GM12878 (cell line): ENCODE measurements at regions not wholly inside any gene's neighbourhood (a gene's known extent, or its start where the extent isn't known, plus 50 kb on each side); places are given as distances from the start of the nearest gene placed in this dataset.

Source experiments
- ATAC-seq: fragments of 200-7000 bp; cut with Tn5 transposase; 3 replicates; pipeline ENCODE4 v1.9.1; 2020; ENCODE audit warnings: mild to moderate bottlenecking, moderate library complexity
- BruUV-seq: library from RNA; stranded (reverse); fragments of 400-500 nt; replicated peaks from 2 replicates; lab custom pipeline; 2021; lab: Mats Ljungman, UMichigan
- CTCF ChIA-PET: fragments of 300-600 bp; sonication (Branson Sonifier 250); formaldehyde crosslinking; extraction: SDS; loops from one replicate; lab custom pipeline; 2021; ENCODE audit warnings: inconsistent platforms; lab: Yijun Ruan, JAX
- POLR2A ChIA-PET: fragments of 350-600 bp; formaldehyde crosslinking; extraction: SDS; loops from one replicate; lab custom pipeline; 2021; ENCODE audit warnings: inconsistent platforms; lab: Charles Lee
- RAD21 ChIA-PET: fragments of 300-600 bp; sonication (Branson Sonifier 250); formaldehyde crosslinking; loops from one replicate; lab custom pipeline; 2023; ENCODE audit warnings: antibody characterized with exemption; ENCODE audit not compliant: unreplicated experiment; lab: Charles Lee
- SMC1A ChIA-PET: fragments of 300-600 bp; sonication (Branson Sonifier 250); formaldehyde crosslinking; loops from one replicate; lab custom pipeline; 2023; ENCODE audit not compliant: unreplicated experiment, uncharacterized antibody; lab: Charles Lee
- DNase-seq: peaks from one replicate; pipeline ENCODE4 v3.0.0-alpha.2; 2011; ENCODE audit warnings: low read depth, low spot score
- FAIRE-seq: peaks from 3 replicates; lab custom pipeline; 2011; peaks lifted over from hg19 to GRCh38; lab: Jason Lieb, UNC
- H2AFZ ChIP-seq: 2 replicates; pipeline ENCODE4 v1.6.0; 2011; ENCODE audit warnings: low read depth, low read length, control low read depth; ENCODE audit not compliant: control insufficient read depth
- H3K27ac ChIP-seq: 2 replicates; pipeline ENCODE4 v1.5.1; 2011; ENCODE audit warnings: control low read depth; ENCODE audit not compliant: control insufficient read depth, insufficient read depth
- H3K27me3 ChIP-seq, 2 experiments: replicated peaks in 1 of 2; 2 replicates each; pipeline versions ENCODE4 v1.6.0 to v1.6.1; 2011; ENCODE audit warnings: low read length in 1 of 2; ENCODE audit not compliant: control insufficient read depth in 2 of 2, insufficient read depth in 2 of 2
- H3K36me3 ChIP-seq, 2 experiments: 2 replicates each; pipeline ENCODE4 v1.5.1; 2011; ENCODE audit warnings: low read length in 1 of 2; ENCODE audit not compliant: control insufficient read depth in 2 of 2, insufficient read depth in 2 of 2
- H3K4me1 ChIP-seq: 2 replicates; pipeline ENCODE4 v1.6.1; 2011; ENCODE audit warnings: mild to moderate bottlenecking, low read length, moderate library complexity, mixed read lengths; ENCODE audit not compliant: control insufficient read depth, insufficient read depth
- H3K4me2 ChIP-seq: 2 replicates; pipeline ENCODE4 v1.6.0; 2011; ENCODE audit warnings: control low read depth; ENCODE audit not compliant: control insufficient read depth, insufficient read depth
- H3K4me3 ChIP-seq: fragments of 200-600 bp; sonication (generic); 2 replicates; pipeline ENCODE4 v1.5.1; 2016
- H3K79me2 ChIP-seq: 2 replicates; pipeline ENCODE4 v1.6.0; 2011; ENCODE audit warnings: low read length; ENCODE audit not compliant: control insufficient read depth, insufficient read depth
- H3K9ac ChIP-seq: 2 replicates; pipeline ENCODE4 v1.8.0; 2011; ENCODE audit warnings: low read length, control low read depth, mixed read lengths; ENCODE audit not compliant: control insufficient read depth, insufficient read depth
- H3K9me3 ChIP-seq: replicated peaks from 3 replicates; pipeline ENCODE4 v1.5.1; 2011; ENCODE audit warnings: mild to moderate bottlenecking, low read length; ENCODE audit not compliant: control insufficient read depth, insufficient read depth
- H4K20me1 ChIP-seq: 2 replicates; pipeline ENCODE4 v1.6.0; 2011; ENCODE audit not compliant: control insufficient read depth, insufficient read depth
- CEBPB ChIP-seq, 2 experiments: fragments of 150-350 bp in 1 of 2; IDR thresholded peaks; 2 replicates each; pipeline ENCODE4 v1.6.1; 2012 to 2014; ENCODE audit warnings: low read depth in 2 of 2, low read length in 2 of 2, borderline replicate concordance in 1 of 2, inconsistent platforms in 1 of 2
- CHD4 ChIP-seq: fragments of 200-600 bp; sonication (generic); IDR thresholded peaks from 2 replicates; pipeline ENCODE4 v1.6.1; 2016; ENCODE audit warnings: mild to moderate bottlenecking
- CREB1 ChIP-seq: IDR thresholded peaks from 2 replicates; pipeline ENCODE4 v1.6.1; 2012; ENCODE audit warnings: low read depth, mild to moderate bottlenecking, inconsistent platforms
- GATAD2B ChIP-seq: fragments of 450-650 bp; conservative IDR thresholded peaks from 2 replicates; pipeline ENCODE4 v1.6.1; 2017; ENCODE audit warnings: low read depth, mild to moderate bottlenecking, moderate library complexity
- HCFC1 ChIP-seq: fragments of 150-350 bp; IDR thresholded peaks from 2 replicates; pipeline ENCODE4 v1.6.1; 2014; ENCODE audit warnings: low read length
- MEF2B ChIP-seq: fragments of 450-650 bp; IDR thresholded peaks from 2 replicates; pipeline ENCODE4 v1.6.1; 2018; ENCODE audit warnings: mild to moderate bottlenecking, moderate library complexity; ENCODE audit not compliant: partially characterized antibody, poor library complexity, severe bottlenecking
- NFYB ChIP-seq: IDR thresholded peaks from 2 replicates; pipeline ENCODE4 v1.6.1; 2011; ENCODE audit warnings: low read depth, mild to moderate bottlenecking, low read length, improper control_type of control experiment, moderate library complexity; ENCODE audit not compliant: insufficient read depth
- POLR2AphosphoS2 ChIP-seq: IDR thresholded peaks from 2 replicates; pipeline ENCODE4 v1.6.1; 2011; ENCODE audit warnings: low read depth, mild to moderate bottlenecking, low read length, improper control_type of control experiment, moderate library complexity
- SIN3A ChIP-seq: IDR thresholded peaks from 2 replicates; pipeline ENCODE4 v1.6.1; 2012; ENCODE audit warnings: low read depth, low read length, improper control_type of control experiment
- YY1 ChIP-seq: IDR thresholded peaks from 2 replicates; pipeline ENCODE4 v1.6.1; 2011; ENCODE audit warnings: low read depth, mild to moderate bottlenecking, low read length
- ZNF622 ChIP-seq: fragments of 450-650 bp; IDR thresholded peaks from 2 replicates; pipeline ENCODE4 v1.6.1; 2017; ENCODE audit warnings: mild to moderate bottlenecking, inconsistent platforms
- WGBS: methylation state at CpG from one replicate; pipeline ENCODE4 v1.1.6; 2016; ENCODE audit warnings: low lambda C conversion rate; ENCODE audit not compliant: insufficient replicate concordance, insufficient coverage; ENCODE audit errors: missing lambda C conversion rate; 5-methylcytosine and 5-hydroxymethylcytosine counted together
- in situ Hi-C: fragments of 300-500 bp; cut with MboI; formaldehyde crosslinking; loops from 9 replicates; pipeline ENCODE4 v1.14.3; 2018; ENCODE audit warnings: mixed read lengths
- intact Hi-C: fragments of 100-400 bp; cut with micrococcal nuclease; formaldehyde crosslinking; loops from one replicate; pipeline ENCODE4 v1.14.2; 2022; ENCODE audit not compliant: unreplicated experiment
- TF ChIP-seq, protein P1 (sequence below): IDR thresholded peaks from 2 replicates; pipeline ENCODE4 v1.6.1; 2012; ENCODE audit warnings: low read depth, low read length, improper control_type of control experiment
- TF ChIP-seq, protein P2 (sequence below): IDR thresholded peaks from 2 replicates; pipeline ENCODE4 v1.6.1; 2012; ENCODE audit warnings: mild to moderate bottlenecking, low read depth, low read length
- TF ChIP-seq, protein P3 (sequence below): fragments of 450-650 bp; IDR thresholded peaks from 2 replicates; pipeline ENCODE4 v1.6.1; 2017; ENCODE audit warnings: borderline replicate concordance
- TF ChIP-seq, protein P4 (sequence below): fragments of 450-650 bp; IDR thresholded peaks from 2 replicates; pipeline ENCODE4 v1.6.1; 2018; ENCODE audit warnings: borderline replicate concordance, mild to moderate bottlenecking; ENCODE audit not compliant: partially characterized antibody
- TF ChIP-seq, protein P5 (sequence below): IDR thresholded peaks from 2 replicates; pipeline ENCODE4 v1.6.1; 2011; ENCODE audit warnings: mild to moderate bottlenecking, low read depth, low read length, moderate library complexity; ENCODE audit not compliant: insufficient replicate concordance

DNA sequence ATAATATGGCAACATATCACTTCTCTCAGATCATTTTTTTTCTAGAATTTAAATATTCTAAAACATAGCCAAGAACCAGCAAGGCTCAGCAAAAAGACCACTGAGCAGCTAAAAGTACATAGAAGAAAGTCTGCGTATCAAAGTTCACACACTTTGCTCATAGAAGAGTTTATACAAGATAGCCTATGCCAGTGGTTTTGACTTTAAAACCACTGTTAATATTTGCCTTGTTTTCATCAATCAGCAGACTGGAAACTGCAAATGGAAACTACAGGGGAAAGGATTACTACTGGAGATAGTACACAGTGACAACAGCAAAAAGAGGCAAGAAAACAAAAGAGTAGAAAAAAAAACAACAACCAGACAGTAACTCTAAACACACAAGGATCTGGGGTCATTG, 483.3 kb downstream of the ZSWIM6 start:
- BruUV-seq = no TSS peak
- ATAC-seq (no peak), DNase-seq (no peak), FAIRE-seq (no peak)
- H2AFZ ChIP-seq = no peak overlapping the region
- no peaks in the 10 kb centered on the region for H3K4me1 ChIP-seq
- no peaks in the 10 kb centered on the region for H3K9me3 ChIP-seq
- ChIA-PET SMC1A (no interaction called here), CTCF (no interaction called here), RAD21 (no interaction called here), POLR2A (no interaction called here)
- no peaks in the 10 kb centered on the region for H3K36me3 ChIP-seq
- H3K9ac ChIP-seq = no peak overlapping the region
- no peaks in the 10 kb centered on the region for H3K79me2 ChIP-seq
- in situ Hi-C loops = no loop called here
- H4K20me1 ChIP-seq = no peaks in the 10 kb centered on the region
- no peaks in the 10 kb centered on the region for H3K27me3 ChIP-seq
- H3K27ac ChIP-seq = no peak overlapping the region
- no peak overlapping the region for H3K4me2 ChIP-seq
- 40% methylated on average over 1 of the region's 1 CpG for WGBS
- H3K4me3 ChIP-seq = no peak overlapping the region
- intact Hi-C loops = no loop called here
- TF ChIP-seq, protein P1, sequence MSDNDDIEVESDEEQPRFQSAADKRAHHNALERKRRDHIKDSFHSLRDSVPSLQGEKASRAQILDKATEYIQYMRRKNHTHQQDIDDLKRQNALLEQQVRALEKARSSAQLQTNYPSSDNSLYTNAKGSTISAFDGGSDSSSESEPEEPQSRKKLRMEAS = no peak
- TF ChIP-seq SIN3A = no peak
- TF ChIP-seq ZNF622 = no peak
- TF ChIP-seq NFYB = no peak
- no peak for TF ChIP-seq GATAD2B
- no peak for TF ChIP-seq YY1
- no peak for TF ChIP-seq CEBPB (IDR thresholded peaks at IDR 0.05; ENCODE audit: borderline replicate concordance in 1 of 2, low read depth in 2 of 2, low read length in 2 of 2)
- TF ChIP-seq CREB1 = no peak
- no peak for TF ChIP-seq CHD4
- TF ChIP-seq, protein P2, sequence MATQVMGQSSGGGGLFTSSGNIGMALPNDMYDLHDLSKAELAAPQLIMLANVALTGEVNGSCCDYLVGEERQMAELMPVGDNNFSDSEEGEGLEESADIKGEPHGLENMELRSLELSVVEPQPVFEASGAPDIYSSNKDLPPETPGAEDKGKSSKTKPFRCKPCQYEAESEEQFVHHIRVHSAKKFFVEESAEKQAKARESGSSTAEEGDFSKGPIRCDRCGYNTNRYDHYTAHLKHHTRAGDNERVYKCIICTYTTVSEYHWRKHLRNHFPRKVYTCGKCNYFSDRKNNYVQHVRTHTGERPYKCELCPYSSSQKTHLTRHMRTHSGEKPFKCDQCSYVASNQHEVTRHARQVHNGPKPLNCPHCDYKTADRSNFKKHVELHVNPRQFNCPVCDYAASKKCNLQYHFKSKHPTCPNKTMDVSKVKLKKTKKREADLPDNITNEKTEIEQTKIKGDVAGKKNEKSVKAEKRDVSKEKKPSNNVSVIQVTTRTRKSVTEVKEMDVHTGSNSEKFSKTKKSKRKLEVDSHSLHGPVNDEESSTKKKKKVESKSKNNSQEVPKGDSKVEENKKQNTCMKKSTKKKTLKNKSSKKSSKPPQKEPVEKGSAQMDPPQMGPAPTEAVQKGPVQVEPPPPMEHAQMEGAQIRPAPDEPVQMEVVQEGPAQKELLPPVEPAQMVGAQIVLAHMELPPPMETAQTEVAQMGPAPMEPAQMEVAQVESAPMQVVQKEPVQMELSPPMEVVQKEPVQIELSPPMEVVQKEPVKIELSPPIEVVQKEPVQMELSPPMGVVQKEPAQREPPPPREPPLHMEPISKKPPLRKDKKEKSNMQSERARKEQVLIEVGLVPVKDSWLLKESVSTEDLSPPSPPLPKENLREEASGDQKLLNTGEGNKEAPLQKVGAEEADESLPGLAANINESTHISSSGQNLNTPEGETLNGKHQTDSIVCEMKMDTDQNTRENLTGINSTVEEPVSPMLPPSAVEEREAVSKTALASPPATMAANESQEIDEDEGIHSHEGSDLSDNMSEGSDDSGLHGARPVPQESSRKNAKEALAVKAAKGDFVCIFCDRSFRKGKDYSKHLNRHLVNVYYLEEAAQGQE = no peak
- TF ChIP-seq, protein P3, sequence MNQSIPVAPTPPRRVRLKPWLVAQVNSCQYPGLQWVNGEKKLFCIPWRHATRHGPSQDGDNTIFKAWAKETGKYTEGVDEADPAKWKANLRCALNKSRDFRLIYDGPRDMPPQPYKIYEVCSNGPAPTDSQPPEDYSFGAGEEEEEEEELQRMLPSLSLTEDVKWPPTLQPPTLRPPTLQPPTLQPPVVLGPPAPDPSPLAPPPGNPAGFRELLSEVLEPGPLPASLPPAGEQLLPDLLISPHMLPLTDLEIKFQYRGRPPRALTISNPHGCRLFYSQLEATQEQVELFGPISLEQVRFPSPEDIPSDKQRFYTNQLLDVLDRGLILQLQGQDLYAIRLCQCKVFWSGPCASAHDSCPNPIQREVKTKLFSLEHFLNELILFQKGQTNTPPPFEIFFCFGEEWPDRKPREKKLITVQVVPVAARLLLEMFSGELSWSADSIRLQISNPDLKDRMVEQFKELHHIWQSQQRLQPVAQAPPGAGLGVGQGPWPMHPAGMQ = no peak
- TF ChIP-seq, protein P4, sequence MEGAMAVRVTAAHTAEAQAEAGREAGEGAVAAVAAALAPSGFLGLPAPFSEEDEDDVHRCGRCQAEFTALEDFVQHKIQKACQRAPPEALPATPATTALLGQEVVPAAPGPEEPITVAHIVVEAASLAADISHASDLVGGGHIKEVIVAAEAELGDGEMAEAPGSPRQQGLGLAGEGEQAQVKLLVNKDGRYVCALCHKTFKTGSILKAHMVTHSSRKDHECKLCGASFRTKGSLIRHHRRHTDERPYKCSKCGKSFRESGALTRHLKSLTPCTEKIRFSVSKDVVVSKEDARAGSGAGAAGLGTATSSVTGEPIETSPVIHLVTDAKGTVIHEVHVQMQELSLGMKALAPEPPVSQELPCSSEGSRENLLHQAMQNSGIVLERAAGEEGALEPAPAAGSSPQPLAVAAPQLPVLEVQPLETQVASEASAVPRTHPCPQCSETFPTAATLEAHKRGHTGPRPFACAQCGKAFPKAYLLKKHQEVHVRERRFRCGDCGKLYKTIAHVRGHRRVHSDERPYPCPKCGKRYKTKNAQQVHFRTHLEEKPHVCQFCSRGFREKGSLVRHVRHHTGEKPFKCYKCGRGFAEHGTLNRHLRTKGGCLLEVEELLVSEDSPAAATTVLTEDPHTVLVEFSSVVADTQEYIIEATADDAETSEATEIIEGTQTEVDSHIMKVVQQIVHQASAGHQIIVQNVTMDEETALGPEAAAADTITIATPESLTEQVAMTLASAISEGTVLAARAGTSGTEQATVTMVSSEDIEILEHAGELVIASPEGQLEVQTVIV = no peak
- no peak for TF ChIP-seq POLR2AphosphoS2
- no peak for TF ChIP-seq MEF2B
- TF ChIP-seq, protein P5, sequence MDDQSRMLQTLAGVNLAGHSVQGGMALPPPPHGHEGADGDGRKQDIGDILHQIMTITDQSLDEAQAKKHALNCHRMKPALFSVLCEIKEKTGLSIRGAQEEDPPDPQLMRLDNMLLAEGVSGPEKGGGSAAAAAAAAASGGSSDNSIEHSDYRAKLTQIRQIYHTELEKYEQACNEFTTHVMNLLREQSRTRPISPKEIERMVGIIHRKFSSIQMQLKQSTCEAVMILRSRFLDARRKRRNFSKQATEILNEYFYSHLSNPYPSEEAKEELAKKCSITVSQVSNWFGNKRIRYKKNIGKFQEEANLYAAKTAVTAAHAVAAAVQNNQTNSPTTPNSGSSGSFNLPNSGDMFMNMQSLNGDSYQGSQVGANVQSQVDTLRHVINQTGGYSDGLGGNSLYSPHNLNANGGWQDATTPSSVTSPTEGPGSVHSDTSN = no peak
- no peak for TF ChIP-seq HCFC1
